ENCODE measurements at regions not wholly inside any gene's neighbourhood (a gene's known extent, or its start where the extent isn't known, plus 50 kb on each side); places are given as distances from the start of the nearest gene placed in this dataset.
"Not testable (repeated sequence)": the region's sequence is repeated elsewhere in the genome, so short reads cannot be mapped to it uniquely, and the experiment has no call there.

DNA sequence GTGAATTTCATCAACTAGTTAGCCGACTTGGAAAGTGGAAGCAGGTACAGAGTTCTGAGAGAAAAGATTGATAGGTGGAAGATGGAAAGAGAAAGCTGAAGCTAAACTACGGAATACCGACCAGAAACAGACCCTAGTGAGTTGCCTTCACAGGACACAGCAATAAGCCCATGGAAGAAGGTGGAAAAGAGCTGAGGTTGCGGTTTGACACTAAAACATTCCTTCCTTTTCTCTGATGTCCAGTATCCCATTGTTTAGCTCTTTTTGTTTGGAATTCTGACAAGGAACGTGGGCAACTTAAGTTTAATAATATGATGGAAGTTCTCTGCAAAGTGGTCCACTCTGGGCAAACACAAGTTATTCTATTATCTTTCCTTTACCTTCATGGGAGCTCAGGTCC lies 110.1 kb upstream of the ADTRP start:
- DNase-seq = no peak

DNA sequence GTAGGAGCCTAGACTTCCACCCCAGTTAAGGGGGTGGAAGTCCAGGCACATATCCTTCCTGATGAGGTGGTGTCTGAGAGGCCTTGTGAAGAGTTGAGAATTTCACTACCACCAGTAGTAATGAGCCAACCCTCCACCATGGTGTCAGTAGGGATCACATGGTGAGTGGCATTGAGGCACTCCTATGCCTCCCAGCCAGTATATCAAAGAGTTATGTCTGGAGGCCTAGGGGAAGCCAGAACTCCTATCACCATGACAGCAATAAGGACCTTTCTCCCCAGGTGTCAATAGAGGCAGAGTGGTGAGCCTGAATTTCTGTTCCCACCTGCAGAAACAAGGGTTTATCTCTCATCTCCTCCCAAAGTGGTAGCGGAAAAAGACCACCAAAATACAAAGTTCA lies 106.6 kb upstream of the ADTRP start:
- DNase-seq = no peak

DNA sequence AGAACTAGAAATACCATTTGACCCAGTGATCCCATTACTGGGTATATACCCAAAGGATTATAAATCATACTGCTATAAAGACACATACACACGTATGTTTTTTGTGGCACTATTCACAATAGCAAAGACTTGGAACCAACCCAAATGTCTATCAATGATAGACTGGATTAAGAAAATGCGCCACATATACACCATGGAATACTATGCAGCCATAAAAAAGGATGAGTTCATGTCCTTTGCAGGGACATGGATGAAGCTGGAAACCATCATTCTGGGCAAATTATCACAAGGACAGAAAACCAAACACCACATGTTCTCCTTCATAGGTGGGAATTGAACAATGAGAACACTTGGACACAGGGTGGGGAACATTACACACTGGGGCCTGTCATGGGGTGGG lies 104.9 kb upstream of the ADTRP start:
- DNase-seq = not testable (repeated sequence)

DNA sequence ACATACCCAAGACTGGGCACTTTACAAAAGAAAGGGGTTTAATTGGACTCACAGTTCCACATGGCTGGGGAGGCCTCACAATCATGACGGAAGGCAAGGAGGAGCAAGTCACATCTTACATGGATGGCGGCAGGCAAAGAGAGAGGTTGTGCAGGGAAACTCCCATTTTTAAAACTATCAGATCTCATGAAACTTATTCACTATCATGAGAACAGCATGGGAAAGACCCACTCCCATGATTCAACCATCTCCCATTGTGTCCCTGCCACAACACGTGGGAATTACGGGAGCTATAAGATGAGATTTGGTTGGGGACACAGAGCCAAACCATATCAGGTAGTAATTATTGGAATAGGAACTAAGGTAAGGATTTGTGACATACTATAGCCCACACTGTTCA lies 101.6 kb upstream of the ADTRP start:
- not testable (repeated sequence) for DNase-seq

DNA sequence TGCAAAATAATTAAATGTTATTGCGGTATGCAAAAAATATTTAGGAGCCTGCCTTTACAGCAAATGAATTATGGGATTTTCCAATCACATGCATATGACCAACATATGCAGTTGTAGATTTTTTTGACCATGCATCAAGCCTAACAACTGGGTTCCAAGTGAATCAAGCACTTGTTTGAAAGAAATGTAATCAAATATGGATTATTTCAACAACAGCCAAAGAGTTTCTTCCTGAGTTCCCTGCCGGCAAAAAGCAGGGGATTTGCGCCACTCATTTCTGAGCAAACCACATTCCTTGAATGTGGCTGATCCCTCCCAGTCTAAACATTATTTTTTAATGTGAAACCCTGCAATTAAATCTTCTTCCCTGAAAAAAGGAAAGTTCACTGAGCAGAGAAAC lies 100.1 kb upstream of the ADTRP start:
- DNase-seq = no peak

DNA sequence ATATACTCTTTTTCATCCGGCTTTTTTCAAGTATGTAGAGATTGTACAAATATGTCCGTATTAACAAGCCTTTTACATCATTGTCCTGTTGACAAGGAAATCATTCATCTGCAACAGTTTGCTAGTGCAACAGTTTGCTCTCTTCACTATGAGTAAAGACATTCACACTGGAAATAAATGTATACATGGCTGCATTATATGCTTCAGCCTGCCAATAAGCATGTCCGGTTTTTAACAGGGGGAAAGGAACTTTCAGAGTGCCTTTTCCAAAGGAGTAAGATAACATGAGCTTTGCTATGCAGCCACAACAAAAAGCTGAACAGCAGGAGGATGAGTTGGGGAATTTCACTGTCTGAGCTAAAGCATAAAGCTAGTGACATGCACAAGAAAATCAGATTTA lies 99.4 kb upstream of the ADTRP start:
- DNase-seq = no peak

DNA sequence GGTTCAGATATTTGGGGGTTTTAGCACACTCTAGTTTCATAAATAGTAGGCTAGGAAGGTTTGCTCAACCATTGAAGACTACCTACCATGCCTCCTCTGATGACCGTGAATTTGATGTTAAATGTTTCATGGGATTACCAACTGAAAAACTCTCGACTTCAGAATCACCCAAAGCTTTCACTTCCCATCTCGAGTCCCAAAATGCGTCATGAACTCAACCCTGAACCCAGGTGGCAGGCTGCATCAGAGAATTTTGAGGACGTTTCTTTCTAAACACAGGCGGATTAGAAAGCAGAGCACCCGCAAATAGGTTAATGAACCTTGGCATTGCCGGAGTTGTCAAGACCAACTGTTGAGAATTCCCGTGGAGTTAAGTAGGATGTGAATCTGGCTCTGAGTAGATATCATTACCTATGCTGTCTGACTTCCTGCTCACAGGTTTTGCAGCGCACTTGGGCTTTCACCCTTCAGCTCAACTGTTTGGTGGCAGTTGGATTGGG lies 98.4 kb upstream of the ADTRP start:
- DNase-seq = no peak

DNA sequence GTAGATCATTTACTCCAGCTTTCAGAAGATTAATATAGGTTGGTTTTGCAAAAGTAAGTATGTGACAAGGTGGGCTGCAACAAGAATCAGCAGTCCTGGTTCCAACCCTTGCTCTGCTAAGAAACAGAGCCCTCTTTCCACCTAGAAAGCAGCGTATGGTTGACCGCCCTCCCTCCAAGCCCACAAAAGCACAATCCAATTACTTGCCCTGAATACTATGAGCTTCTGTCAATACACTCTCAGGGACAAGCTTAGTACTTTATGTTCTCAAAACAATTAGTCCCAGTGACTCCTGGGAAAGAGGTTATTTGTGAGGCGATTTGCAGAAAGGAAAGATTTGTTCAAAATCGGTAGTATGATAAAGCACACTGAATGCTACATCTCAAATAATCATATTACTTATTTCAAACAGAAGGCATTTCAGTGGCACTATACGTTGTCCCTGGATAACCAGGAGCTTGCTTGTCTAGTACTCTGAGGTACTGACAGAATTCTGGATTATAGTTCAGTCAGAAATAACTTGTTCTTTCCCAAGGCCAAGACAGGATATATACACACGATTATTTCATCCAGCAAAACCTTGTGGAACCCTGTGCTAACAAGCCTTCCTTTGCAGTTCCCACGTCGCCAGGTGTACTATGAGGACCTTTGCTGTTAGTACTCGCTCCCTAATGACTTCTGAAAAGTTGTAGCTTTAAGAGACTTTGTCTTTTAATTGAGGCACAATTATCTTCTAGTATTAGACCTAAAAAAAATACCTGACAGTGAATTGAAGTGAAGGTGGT lies 96.9 kb upstream of the ADTRP start:
- no peak for DNase-seq

DNA sequence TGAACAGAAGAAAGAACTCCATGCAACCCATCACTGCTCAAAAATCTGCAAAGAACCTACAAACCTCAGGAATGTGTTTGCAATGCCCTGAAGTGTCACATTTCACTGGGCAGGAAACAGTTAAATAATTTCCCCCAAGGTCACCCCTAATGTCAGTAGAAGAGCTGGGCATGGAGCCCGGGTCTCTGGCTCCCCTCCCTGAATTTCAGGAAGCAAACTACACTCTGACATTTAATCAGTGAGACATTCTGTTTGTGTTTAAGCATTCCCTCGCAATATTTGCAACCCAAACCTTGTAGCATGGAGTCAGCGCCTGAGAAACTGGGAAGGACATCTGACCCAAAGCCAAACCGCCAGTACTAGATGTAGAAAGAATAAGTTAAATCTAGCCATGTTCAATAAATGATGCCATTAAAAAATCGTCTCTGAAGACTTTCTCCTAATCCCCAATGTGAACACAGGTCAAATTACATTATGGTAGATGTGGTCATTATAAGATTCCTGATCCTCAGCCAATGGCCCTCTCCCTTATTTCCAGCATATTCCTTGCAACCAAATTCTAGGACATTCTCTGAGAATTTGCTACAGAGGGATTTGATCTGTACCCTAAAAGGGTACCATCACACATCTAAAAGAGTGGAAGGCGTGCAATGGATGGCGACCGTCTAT lies 91.2 kb upstream of the ADTRP start:
- no peak for DNase-seq

DNA sequence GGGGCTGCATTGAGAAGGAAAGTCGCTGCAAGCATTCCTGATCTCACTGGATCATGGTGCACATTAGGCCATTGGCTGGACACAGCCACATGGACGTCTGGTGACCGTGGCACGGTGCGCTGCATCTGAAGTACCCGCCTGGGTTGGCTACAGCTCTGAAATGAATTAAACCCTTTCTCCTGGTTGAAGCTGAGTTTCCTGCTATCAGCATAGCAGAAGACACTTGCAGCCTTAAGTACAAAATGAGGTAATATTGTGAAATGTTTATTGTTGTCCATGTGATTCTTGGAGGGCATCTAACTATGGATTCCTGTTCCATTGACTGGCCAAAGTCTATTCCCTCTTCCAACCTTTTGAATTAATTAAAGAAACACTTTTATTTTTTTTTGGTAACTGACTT lies 89.8 kb upstream of the ADTRP start:
- no peak for DNase-seq

DNA sequence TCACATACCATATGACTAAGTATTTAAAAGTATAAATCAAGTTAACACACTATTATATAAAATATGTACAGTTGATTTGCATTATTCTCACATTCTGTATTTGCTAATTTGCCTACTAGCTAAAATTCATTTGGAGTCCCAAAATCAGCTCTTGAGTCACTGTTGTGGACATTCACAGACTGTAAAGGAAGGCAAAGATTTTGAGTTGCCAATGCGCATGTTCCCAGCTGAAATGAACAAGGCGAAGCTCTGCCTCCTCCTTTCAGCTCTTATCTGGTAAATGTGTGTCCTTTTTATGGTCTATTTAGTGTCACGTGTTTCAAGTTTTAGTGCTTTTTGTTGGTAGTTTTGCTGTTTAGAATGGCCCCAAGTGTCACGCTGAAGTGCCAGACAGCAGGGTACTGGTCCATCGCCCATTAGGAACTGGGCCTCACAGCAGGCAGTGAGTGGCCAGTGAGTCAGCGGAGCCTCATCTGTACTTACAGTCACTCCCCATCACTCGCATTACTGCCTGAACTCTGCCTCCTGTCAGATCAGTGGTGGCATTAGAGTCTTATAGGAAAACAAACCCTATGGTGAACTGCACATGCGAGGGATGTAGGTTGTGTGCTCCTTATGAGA lies 87.2 kb upstream of the ADTRP start:
- DNase-seq = no peak

DNA sequence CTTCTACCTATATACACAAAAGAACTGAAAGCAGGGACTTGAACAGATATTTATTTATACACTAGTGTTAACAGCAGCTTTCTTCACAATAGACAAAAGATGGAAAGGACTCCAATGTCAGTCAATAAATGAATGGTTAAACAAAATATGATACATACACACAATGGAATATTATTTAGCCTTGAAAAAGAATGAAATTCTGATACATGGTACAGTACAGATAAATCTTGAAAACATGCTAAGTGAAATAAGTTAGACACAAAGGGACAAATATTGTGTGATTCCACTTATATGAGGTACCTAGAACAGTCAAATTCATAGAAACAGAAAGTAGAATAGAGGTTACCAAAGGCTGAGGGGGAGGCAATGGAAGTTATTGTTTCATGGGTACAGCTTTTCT lies 79.8 kb upstream of the ADTRP start:
- no peak for DNase-seq

DNA sequence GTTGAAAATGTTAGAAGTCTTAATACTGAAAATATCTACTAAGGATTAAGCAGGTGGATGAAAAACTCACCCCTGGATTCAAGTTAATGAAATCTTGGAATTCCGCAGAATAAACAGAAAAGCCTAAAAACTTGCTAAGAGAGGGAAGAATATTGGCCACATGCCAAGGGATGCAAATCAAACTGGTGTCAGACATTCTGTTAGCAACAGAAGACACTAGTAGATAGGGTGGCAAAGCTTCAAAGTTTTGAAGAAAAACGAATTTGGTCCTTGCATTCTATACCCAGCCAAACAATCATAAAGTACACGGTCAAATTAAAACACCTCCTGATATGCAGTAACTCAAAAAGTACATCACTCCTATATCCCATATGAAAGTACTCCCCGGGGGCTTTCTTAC lies 77.1 kb upstream of the ADTRP start:
- no peak for DNase-seq

DNA sequence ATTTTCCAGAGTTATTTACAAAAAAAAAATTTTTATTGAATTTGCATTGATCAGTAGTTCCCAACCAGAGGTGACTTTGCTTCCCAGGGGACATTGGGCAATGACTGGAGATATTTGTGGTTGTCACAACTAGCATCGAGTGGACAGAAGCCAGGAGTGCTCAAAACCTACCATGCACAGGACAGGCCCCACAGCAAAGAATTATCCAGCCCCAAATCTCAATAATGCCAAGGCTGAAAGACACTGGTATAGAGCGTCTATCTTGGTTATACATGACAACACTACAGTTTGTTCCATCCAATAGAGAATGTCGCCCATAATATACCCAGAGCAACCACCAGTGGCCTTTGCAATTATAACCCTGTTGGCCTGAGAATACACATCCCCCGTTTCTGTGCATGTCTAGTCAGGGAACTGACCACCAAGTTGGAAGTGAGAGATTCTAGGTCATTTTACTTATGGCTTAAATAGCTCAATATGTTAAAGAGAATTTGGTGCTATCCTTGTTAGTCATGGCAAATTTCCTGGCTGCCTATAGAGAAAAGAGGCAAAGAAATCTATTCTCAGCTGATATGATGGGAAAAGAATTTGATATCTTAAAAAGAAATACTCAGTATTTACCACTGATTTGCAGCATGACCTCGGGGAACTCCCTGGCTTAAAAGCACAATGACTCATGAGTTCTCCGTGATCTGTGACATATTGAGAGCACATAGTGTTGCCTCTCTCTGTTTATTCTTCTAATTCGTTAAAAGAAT lies 76.0 kb upstream of the ADTRP start:
- no peak for DNase-seq

DNA sequence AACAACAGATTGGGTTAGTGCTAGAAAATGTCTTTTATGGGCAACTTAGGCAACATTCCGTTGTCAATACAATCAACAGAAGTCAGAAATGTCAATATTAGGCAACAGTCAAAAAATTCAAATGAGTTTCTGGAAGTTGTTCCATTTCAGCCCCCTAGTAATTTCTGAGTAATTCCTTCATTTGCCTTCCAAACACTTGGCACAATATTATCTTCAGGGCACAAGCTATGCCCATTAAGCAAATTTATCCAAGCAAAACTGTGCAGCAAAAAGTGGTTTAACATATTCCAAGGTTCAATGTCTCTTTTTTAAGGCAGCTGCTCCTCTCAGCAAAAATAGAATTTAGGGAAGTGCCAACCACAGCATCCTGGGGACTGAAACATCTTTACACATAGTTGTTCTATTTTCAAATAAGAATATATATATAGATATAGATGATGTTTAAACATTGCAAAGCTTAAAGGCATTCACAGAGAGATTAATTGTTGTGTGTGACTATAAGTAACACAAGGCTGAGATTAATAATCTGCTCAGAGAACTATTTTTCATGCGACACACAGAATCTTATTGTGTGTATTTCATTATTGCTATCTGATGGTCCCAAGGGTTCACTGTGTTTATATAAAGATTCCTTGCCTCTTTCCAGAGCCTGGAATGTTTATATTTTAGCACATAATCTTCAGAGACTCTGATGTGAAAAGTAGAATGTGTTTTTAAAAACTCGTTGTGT lies 75.2 kb upstream of the ADTRP start:
- DNase-seq = no peak

DNA sequence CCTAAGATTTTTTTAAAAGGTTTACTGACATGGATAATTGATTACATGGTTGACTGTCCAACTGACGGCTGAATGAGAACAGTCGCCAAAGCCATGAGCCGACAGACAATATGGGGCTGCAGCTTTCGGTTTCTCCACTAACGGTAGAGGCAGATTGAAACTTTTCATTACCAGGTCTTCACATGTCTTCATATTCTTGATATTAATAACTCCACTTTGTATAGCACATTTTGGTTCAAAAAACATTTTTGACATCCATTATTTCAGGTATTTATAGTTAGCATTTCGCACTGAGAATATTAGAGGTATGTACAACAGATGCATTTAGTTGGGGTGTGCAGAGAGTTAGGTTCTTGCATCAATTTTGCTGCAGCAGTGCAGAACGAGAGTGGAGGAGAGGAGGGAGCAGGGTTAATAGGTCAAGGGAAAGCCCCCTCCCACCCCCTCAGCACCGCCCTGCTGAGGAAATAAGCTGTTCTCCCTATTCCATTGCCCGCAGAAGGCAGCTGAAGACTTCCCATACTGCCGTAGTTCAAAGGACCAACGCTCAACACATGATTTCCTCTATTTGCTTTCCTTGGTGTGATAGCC lies 73.6 kb upstream of the ADTRP start:
- no peak for DNase-seq

DNA sequence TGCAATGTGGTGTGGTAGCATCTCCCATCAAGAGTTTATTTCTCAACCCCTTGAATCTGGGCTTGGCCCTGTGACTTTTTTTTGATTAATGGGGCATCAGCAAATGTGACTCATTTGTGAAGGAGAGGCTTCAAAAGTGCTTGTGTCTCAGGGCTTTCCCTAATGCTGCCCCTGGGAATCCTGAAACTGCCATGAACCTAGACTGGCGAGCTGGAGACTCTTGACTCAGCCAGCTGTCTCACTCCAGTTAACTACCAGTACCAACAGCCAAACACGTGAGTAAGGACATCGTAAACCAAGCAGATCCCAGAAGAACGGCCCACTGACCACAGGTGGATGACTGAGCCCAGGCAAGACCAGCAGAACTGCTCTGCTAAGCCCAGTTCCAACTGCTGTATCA lies 72.8 kb upstream of the ADTRP start:
- DNase-seq = no peak

DNA sequence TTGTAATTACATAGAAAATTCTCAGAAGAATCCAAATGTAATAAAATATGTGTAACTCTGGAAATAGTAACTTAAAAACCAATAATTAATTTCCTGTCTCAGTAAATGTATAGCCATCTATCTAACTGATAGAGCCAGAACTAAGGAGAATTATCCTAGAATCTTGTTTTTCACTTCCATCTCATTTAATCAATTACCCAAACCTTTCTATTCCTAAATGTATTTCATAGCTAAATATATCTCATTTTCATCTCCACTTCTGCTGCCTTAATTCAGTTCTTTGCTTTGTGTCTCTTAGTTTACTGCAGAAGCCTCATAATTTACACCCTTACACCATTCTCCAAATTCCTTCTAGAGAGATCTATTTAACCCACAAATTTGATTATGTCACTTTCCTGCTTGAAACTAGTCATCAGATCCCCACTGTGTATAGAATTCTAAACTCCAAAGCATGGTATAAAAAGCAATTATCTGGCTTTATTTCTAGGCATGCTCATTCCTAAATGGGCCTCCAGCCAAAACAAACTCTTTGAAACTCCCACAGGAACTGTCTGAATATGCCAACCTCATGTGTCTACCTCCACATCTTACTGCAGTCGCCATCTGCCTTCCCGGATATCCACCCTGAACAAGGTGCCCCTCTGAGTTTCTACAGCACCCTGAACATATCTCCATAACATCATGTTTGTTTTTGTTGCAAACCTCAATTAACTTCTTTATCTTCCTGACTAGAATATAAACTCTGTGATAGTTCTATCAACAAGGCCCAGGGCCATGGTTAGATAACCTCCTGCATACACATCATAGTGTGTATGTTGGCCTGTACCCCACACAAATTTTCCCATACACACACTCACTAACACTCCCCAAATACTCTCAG lies 70.5 kb upstream of the ADTRP start:
- DNase-seq = no peak

DNA sequence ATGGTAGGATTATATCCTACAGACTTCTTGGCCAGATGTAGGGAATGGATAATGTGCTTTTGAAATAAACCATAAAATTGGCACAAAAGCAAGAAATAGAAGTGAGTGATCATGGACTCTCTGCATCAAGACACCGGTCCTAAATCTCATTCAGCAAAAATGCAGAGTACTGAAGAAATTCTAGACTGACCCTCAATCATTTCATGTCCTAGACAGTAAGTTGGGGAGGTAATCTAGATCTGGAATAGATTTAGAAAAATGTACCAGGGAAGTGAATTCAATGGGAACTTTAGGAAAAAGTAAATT lies 69.7 kb upstream of the ADTRP start:
- no peak for DNase-seq

DNA sequence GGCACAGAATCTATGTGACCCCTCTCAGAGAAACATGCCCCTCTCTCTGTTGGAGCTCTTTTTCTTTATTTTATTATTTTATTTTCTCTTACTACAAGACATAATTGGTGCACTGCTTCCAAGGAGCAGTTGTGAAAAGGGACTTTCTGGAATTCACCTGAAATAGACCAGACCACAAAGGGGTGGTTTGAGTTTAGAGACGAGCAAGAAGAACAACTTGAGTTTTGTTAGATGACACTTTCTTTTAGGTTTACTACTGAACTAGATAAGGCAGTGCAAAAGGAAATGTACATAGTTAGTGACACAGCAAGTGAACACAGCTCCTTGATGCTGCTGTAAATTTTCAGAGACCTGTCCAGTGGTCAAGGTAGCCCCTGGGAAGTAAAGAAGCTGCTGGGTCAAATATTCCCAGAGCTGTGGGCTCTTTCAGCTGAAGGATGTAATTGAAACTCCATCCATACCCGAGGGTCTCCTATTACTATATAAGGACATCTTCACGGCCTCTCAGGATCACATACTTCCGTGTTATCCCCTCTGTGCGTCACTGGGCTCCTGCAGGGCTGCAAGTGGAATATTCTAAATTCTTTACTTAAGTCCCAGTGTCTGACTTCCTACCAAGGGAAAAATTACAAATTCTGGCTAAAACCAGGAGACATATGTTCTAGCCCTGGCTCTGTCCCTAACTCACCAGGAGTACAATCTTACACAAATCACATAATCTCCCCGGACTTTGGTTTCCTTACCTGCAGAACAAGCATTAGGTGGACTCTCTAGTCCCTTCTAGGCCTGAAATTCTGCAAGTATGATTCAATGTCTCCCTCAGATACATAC lies 69.1 kb upstream of the ADTRP start:
- no peak for DNase-seq

DNA sequence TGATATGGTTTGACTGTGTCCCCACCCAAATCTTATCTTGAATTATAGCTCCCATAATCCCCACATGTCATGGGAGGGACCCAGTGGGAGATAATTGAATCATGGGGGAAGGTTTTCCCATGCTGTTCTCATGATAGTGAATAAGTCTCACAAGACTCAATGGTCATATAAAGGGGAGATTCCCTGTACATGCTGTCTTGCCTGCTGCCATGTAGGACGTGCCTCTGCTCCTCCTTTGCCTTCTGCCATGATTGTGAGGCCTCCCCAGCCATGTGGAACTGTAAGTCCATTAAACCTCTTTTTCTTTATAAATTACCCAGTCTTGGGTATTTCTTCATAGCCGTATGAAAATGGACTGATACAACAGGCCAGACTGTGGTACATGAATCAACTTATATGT lies 68.5 kb upstream of the ADTRP start:
- not testable (repeated sequence) for DNase-seq
